K562 (cell line): ENCODE measurements at regions not wholly inside any gene's neighbourhood (a gene's known extent, or its start where the extent isn't known, plus 50 kb on each side); places are given as distances from the start of the nearest gene placed in this dataset.

Experiments
- ATAC-seq: fragments of 200-7000 bp; cut with Tn5 transposase; 3 replicates; pipeline ENCODE4 v1.9.1; 2020; ENCODE audit warnings: moderate library complexity
- BruUV-seq: library from RNA; stranded (reverse); fragments of 400-500 nt; replicated peaks from 2 replicates; lab custom pipeline; 2021; lab: Mats Ljungman, UMichigan
- CTCF ChIA-PET: fragments of 300-600 bp; formaldehyde crosslinking; extraction: SDS; loops from one replicate; lab custom pipeline; 2021; ENCODE audit warnings: low intra/inter-chr PET ratio; lab: Yijun Ruan, JAX
- POLR2A ChIA-PET: fragments of 300-600, 350-650 bp; sonication (Branson Sonifier 250); formaldehyde crosslinking; extraction: SDS; loops from one replicate; lab custom pipeline; 2021; ENCODE audit warnings: antibody characterized with exemption, inconsistent platforms; lab: Yijun Ruan, JAX
- DNase-seq, 4 experiments: peaks; one replicate each; pipeline versions ENCODE4 v3.0.0 to v3.0.0-alpha.2; 2011 to 2018; ENCODE audit warnings: low spot score in 3 of 4, mixed read lengths in 3 of 4; ENCODE audit errors: extremely low read depth in 1 of 4
- FAIRE-seq: peaks from 2 replicates; lab custom pipeline; 2011; peaks lifted over from hg19 to GRCh38; lab: Jason Lieb, UNC
- H2AFZ ChIP-seq: 2 replicates; pipeline ENCODE4 v1.6.0; 2011; ENCODE audit warnings: low read depth, low read length, control low read depth, inconsistent platforms
- H3K27ac ChIP-seq: fragments of 200-600 bp; 3 replicates; pipeline ENCODE4 v1.8.0; 2011; ENCODE audit warnings: low read depth, mild to moderate bottlenecking, control low read depth, inconsistent platforms, low read length, moderate library complexity, mixed read lengths; ENCODE audit errors: extremely low read depth
- H3K27me3 ChIP-seq, 2 experiments: fragments of 300-600 bp in 1 of 2; 2 replicates in 1 of 2; 3 replicates in 1 of 2; pipeline versions ENCODE4 v1.6.0 to v1.8.0; 2011; ENCODE audit warnings: inconsistent platforms in 2 of 2, low read length in 2 of 2, mild to moderate bottlenecking in 1 of 2, mixed read lengths in 1 of 2, moderate library complexity in 1 of 2; ENCODE audit not compliant: control insufficient read depth in 2 of 2, insufficient read depth in 2 of 2
- H3K36me3 ChIP-seq: fragments of 300-600 bp; 3 replicates; pipeline ENCODE4 v1.8.0; 2011; ENCODE audit warnings: mild to moderate bottlenecking, low read length, inconsistent platforms; ENCODE audit not compliant: control insufficient read depth, insufficient read depth
- H3K4me1 ChIP-seq, 2 experiments: fragments of 200-600 bp in 1 of 2; replicated peaks in 1 of 2; 2 replicates in 1 of 2; 3 replicates in 1 of 2; pipeline versions ENCODE4 v1.5.1 to v1.8.0; 2011; ENCODE audit warnings: inconsistent platforms in 2 of 2, low read length in 2 of 2, mild to moderate bottlenecking in 1 of 2, mixed read lengths in 1 of 2, moderate library complexity in 1 of 2; ENCODE audit not compliant: control insufficient read depth in 2 of 2, insufficient read depth in 2 of 2
- H3K4me2 ChIP-seq: 2 replicates; pipeline ENCODE4 v1.6.1; 2011; ENCODE audit warnings: low read length, control low read depth, inconsistent platforms, mixed read lengths; ENCODE audit not compliant: insufficient read depth
- H3K4me3 ChIP-seq: fragments of 200-600 bp; sonication (generic), shearing (Covaris generic); 2 replicates; pipeline ENCODE4 v1.5.1; 2016; ENCODE audit warnings: control low read depth, inconsistent platforms
- H3K79me2 ChIP-seq: fragments of 200-600 bp; 3 replicates; pipeline ENCODE4 v1.8.0; 2011; ENCODE audit warnings: low read length, inconsistent platforms; ENCODE audit not compliant: control insufficient read depth, insufficient read depth
- H3K9ac ChIP-seq, 2 experiments: 2 replicates each; pipeline versions ENCODE4 v1.6.0 to v1.6.1; 2011; ENCODE audit warnings: low read depth in 2 of 2, low read length in 2 of 2, control low read depth in 1 of 2, inconsistent platforms in 1 of 2, mild to moderate bottlenecking in 1 of 2, mixed read lengths in 1 of 2; ENCODE audit not compliant: insufficient read depth in 1 of 2
- H3K9me1 ChIP-seq: one replicate; pipeline ENCODE4 v1.6.0; 2011; ENCODE audit warnings: inconsistent platforms, mild to moderate bottlenecking, low read length, moderate library complexity; ENCODE audit not compliant: control insufficient read depth, insufficient read depth
- H3K9me3 ChIP-seq: replicated peaks from 2 replicates; pipeline ENCODE4 v1.5.1; 2011; ENCODE audit warnings: low read depth, low read length, inconsistent platforms; ENCODE audit not compliant: control insufficient read depth, insufficient read depth
- H4K20me1 ChIP-seq: replicated peaks from 2 replicates; pipeline ENCODE4 v1.6.1; 2011; ENCODE audit warnings: low read length, inconsistent platforms, mixed read lengths; ENCODE audit not compliant: control insufficient read depth, insufficient read depth
- ADNP ChIP-seq: fragments of 200-800 bp; sonication (Bioruptor generic); IDR thresholded peaks from 2 replicates; pipeline ENCODE4 v1.6.1; 2016; ENCODE audit warnings: missing genetic modification characterization, missing compliant biosample characterization
- BDP1 ChIP-seq: IDR thresholded peaks from 3 replicates; pipeline ENCODE4 v1.6.1; 2011; ENCODE audit not compliant: insufficient read length, insufficient read depth
- CBX1 ChIP-seq: sonication (generic); IDR thresholded peaks from 2 replicates; pipeline ENCODE4 v1.6.1; 2016; ENCODE audit warnings: antibody characterized with exemption, low read depth, mild to moderate bottlenecking
- CUX1 ChIP-seq: fragments of 200-800 bp; sonication (Bioruptor generic); IDR thresholded peaks from 2 replicates; pipeline ENCODE4 v1.6.1; 2016; ENCODE audit warnings: missing genetic modification characterization, missing compliant biosample characterization
- DMBX1 ChIP-seq: fragments of 250-450 bp; sonication (Bioruptor Pico); IDR thresholded peaks from 2 replicates; pipeline ENCODE4 v1.8.0; 2022; ENCODE audit warnings: inconsistent platforms, mild to moderate bottlenecking, moderate library complexity, borderline replicate concordance
- HDAC2 ChIP-seq: fragments of 450-650 bp; IDR thresholded peaks from 2 replicates; pipeline ENCODE4 v1.6.1; 2016; ENCODE audit warnings: mild to moderate bottlenecking
- HIVEP1 ChIP-seq: fragments of 250-450 bp; sonication (Bioruptor Pico); IDR thresholded peaks from 2 replicates; pipeline ENCODE4 v1.4.0; 2020; ENCODE audit warnings: mild to moderate bottlenecking
- SP1 ChIP-seq: sonication (generic); formaldehyde crosslinking; IDR thresholded peaks from 2 replicates; pipeline ENCODE4 v1.8.1; 2022; ENCODE audit warnings: mild to moderate bottlenecking, missing genetic modification reagents
- ZNF282 ChIP-seq: sonication (generic); formaldehyde crosslinking; IDR thresholded peaks from 2 replicates; pipeline ENCODE4 v1.8.1; 2023; ENCODE audit warnings: missing genetic modification reagents
- ZNF518B ChIP-seq: fragments of 250-450 bp; sonication (Bioruptor Pico); IDR thresholded peaks from 2 replicates; pipeline ENCODE4 v1.5.0; 2021; ENCODE audit warnings: mild to moderate bottlenecking, moderate library complexity
- WGBS: fragments of 100-300 bp; shearing (Covaris generic); methylation state at CpG from one replicate; pipeline ENCODE4 v1.1.6; 2016; ENCODE audit warnings: low coverage, mixed read lengths; ENCODE audit not compliant: insufficient coverage; ENCODE audit errors: missing lambda C conversion rate; 5-methylcytosine and 5-hydroxymethylcytosine counted together
- in situ Hi-C: fragments of 300-500 bp; cut with MboI; formaldehyde crosslinking; loops from 4 replicates; pipeline ENCODE4 v1.15.0; 2018; ENCODE audit warnings: inconsistent platforms, mixed read lengths
- intact Hi-C: fragments of 100-400 bp; cut with micrococcal nuclease; formaldehyde crosslinking; loops from 2 replicates; pipeline ENCODE4 v1.14.2; 2022
- TF ChIP-seq, protein P1 (sequence below): fragments of 450-650 bp; formaldehyde crosslinking; IDR thresholded peaks from 2 replicates; pipeline ENCODE4 v1.4.0; 2022; ENCODE audit warnings: missing genetic modification characterization

DNA sequence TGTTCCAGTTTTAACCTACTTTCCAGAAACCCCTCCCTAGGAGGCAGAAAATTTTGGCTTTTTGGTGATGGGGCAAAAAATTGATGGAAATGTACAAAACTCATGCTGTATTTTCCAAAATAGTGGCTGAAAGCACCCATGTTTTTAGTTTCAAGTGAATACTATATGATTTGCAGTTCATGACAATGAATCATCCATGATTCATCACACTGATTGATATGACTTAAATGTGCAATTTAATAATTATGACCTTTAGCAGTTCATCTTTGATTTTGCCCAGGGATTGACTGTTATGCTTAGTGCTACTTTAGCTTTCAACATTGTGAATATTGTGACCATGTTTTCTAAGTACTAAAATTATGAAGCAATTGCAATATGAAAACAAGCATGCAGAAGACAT is 478.7 kb downstream of the HTR1B start (continued):
- TF ChIP-seq BDP1 (no peak), DMBX1 (no peak), SP1 (CRISPR knock-in tag) (no peak), ADNP (tag) (no peak)

DNA sequence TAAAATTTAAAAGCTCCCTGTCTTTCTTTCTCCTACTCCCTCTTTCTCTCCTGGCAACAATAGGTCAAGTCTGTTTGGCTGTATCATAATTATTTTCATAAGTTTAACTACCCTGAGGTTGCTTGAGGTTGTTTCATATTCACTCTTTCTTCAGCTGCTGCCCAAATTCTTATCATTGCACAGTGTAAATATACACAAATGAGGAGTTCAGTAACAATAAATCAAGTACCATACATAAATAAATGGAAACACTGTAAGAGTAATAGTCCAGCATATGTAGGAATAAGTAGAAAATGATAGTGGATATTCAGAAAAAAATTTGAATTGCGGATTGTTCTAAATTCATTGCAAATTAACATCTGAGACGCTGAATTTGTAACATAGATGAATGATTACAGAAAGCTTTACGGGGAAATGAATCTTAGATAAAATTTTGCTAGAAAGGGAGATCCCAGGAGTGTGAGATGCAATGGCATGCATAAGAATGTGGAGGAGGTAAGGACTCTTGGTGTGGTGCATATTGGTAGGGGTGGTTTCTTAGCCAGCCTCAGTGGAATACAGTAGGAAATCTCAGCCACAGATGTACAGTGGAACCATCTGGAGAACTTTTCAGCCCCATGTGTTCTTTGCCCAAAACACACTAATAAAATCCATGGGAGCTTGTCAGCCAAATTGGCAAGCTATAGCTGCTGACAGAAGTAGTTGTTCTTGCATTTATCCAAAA is 480.7 kb downstream of the HTR1B start:
- no peaks in the 10 kb centered on the region for H3K79me2 ChIP-seq
- no peaks in the 10 kb centered on the region for H3K9me3 ChIP-seq
- no peak overlapping the region for H3K4me2 ChIP-seq
- H3K9ac ChIP-seq: no peak overlapping the region
- CTCF ChIA-PET: no interaction called here
- intact Hi-C loops (no loop called here), in situ Hi-C loops (no loop called here)
- H2AFZ ChIP-seq: no peak overlapping the region
- POLR2A ChIA-PET: no interaction called here
- H3K36me3 ChIP-seq: no peaks in the 10 kb centered on the region
- H3K4me1 ChIP-seq: no peaks in the 10 kb centered on the region
- ATAC-seq: no peak
- H3K27me3 ChIP-seq: no peaks in the 10 kb centered on the region
- no peaks in the 10 kb centered on the region for H3K9me1 ChIP-seq
- no peak for DNase-seq
- BruUV-seq: no TSS peak
- H3K27ac ChIP-seq: no peak overlapping the region
- 0% methylated on average over 3 of the region's 3 CpGs for WGBS
- no peak overlapping the region for H3K4me3 ChIP-seq
- no peaks in the 10 kb centered on the region for H4K20me1 ChIP-seq
- FAIRE-seq: no peak
- TF ChIP-seq ZNF518B (no peak), CUX1 (CRISPR knock-in tag) (no peak), HDAC2 (no peak), ZNF282 (CRISPR knock-in tag) (no peak), CBX1 (no peak), HIVEP1 (no peak)
- TF ChIP-seq, protein P1, sequence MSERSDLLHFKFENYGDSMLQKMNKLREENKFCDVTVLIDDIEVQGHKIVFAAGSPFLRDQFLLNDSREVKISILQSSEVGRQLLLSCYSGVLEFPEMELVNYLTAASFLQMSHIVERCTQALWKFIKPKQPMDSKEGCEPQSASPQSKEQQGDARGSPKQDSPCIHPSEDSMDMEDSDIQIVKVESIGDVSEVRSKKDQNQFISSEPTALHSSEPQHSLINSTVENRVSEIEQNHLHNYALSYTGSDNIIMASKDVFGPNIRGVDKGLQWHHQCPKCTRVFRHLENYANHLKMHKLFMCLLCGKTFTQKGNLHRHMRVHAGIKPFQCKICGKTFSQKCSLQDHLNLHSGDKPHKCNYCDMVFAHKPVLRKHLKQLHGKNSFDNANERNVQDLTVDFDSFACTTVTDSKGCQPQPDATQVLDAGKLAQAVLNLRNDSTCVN (CRISPR knock-in tag): no peak
